H9 (cell line): ENCODE measurements at regions not wholly inside any gene's neighbourhood (a gene's known extent, or its start where the extent isn't known, plus 50 kb on each side); places are given as distances from the start of the nearest gene placed in this dataset.

Experiments
- DNase-seq: peaks from one replicate; pipeline ENCODE4 v3.0.0-alpha.2; 2017
- H2AFZ ChIP-seq: one replicate; pipeline ENCODE4 v1.6.1; 2013; ENCODE audit warnings: mild to moderate bottlenecking, low read length, control low read depth, moderate library complexity
- H2AK5ac ChIP-seq: 2 replicates; pipeline ENCODE4 v1.6.1; 2013; ENCODE audit warnings: low read length, control low read depth, mixed read lengths; ENCODE audit not compliant: insufficient read length
- H2BK120ac ChIP-seq: one replicate; pipeline ENCODE4 v1.6.1; 2013; ENCODE audit warnings: low read depth, mild to moderate bottlenecking, low read length, control low read depth, inconsistent platforms; ENCODE audit not compliant: poor library complexity, severe bottlenecking
- H2BK12ac ChIP-seq: 2 replicates; pipeline ENCODE4 v1.6.1; 2013; ENCODE audit warnings: low read length, control low read depth, mixed read lengths, low read depth; ENCODE audit not compliant: insufficient read length
- H2BK15ac ChIP-seq: 2 replicates; pipeline ENCODE4 v1.6.1; 2013; ENCODE audit warnings: low read depth, low read length, control low read depth
- H2BK20ac ChIP-seq: one replicate; pipeline ENCODE4 v1.6.1; 2013; ENCODE audit warnings: low read depth, mild to moderate bottlenecking, low read length, control low read depth, inconsistent platforms; ENCODE audit not compliant: poor library complexity, severe bottlenecking
- H2BK5ac ChIP-seq: 2 replicates; pipeline ENCODE4 v1.6.1; 2013; ENCODE audit warnings: low read length, control low read depth, mixed read lengths; ENCODE audit not compliant: insufficient read length
- H3K14ac ChIP-seq: 2 replicates; pipeline ENCODE4 v1.6.1; 2013; ENCODE audit warnings: low read length, control low read depth; ENCODE audit not compliant: insufficient read depth
- H3K18ac ChIP-seq: 2 replicates; pipeline ENCODE4 v1.6.1; 2013; ENCODE audit warnings: low read depth, mild to moderate bottlenecking, mixed read lengths, low read length, control low read depth; ENCODE audit not compliant: insufficient read length
- H3K23ac ChIP-seq: 2 replicates; pipeline ENCODE4 v1.6.1; 2013; ENCODE audit warnings: low read length, control low read depth, mixed read lengths, low read depth; ENCODE audit not compliant: insufficient read length
- H3K23me2 ChIP-seq: 2 replicates; pipeline ENCODE4 v1.6.1; 2013; ENCODE audit warnings: low read depth, mild to moderate bottlenecking, mixed read lengths, low read length, control low read depth; ENCODE audit not compliant: insufficient read length, poor library complexity, severe bottlenecking
- H3K27ac ChIP-seq: 2 replicates; pipeline ENCODE4 v1.5.1; 2013; ENCODE audit warnings: low read length, control low read depth, mixed read lengths, low read depth; ENCODE audit not compliant: insufficient read length
- H3K27me3 ChIP-seq: 2 replicates; pipeline ENCODE4 v1.6.1; 2013; ENCODE audit warnings: low read length, control low read depth, inconsistent platforms; ENCODE audit not compliant: insufficient read depth
- H3K4ac ChIP-seq: 2 replicates; pipeline ENCODE4 v1.6.1; 2013; ENCODE audit warnings: low read depth, mild to moderate bottlenecking, control low read depth, inconsistent platforms, low read length, moderate library complexity
- H3K4me1 ChIP-seq: 2 replicates; pipeline ENCODE4 v1.6.1; 2013; ENCODE audit warnings: low read length, control low read depth, inconsistent platforms; ENCODE audit not compliant: insufficient read depth
- H3K4me2 ChIP-seq: 2 replicates; pipeline ENCODE4 v1.6.1; 2013; ENCODE audit warnings: low read length, control low read depth, mixed read lengths; ENCODE audit not compliant: insufficient read length, insufficient read depth
- H3K56ac ChIP-seq: 2 replicates; pipeline ENCODE4 v1.6.1; 2013; ENCODE audit warnings: low read depth, mild to moderate bottlenecking, mixed read lengths, low read length, control low read depth; ENCODE audit not compliant: insufficient read length
- H3K79me1 ChIP-seq: 2 replicates; pipeline ENCODE4 v1.6.1; 2013; ENCODE audit warnings: low read depth, mild to moderate bottlenecking, moderate library complexity, low read length, control low read depth, inconsistent platforms; ENCODE audit not compliant: insufficient read depth, poor library complexity, severe bottlenecking
- H3K79me2 ChIP-seq: 2 replicates; pipeline ENCODE4 v1.6.1; 2013; ENCODE audit warnings: low read length, control low read depth, inconsistent platforms; ENCODE audit not compliant: insufficient read depth
- H3K9ac ChIP-seq: 2 replicates; pipeline ENCODE4 v1.6.1; 2013; ENCODE audit warnings: low read length, control low read depth, mixed read lengths; ENCODE audit not compliant: insufficient read length; ENCODE audit errors: extremely low read depth
- H3K9me3 ChIP-seq: one replicate; pipeline ENCODE4 v1.6.1; 2013; ENCODE audit warnings: low read depth, low read length, inconsistent platforms; ENCODE audit not compliant: control insufficient read depth
- H3T11ph ChIP-seq: one replicate; pipeline ENCODE4 v1.6.1; 2013; ENCODE audit warnings: mild to moderate bottlenecking, low read length, control low read depth, inconsistent platforms
- H4K20me1 ChIP-seq: one replicate; pipeline ENCODE4 v1.6.1; 2013; ENCODE audit not compliant: control insufficient read depth, insufficient read length, insufficient read depth
- H4K5ac ChIP-seq: 2 replicates; pipeline ENCODE4 v1.6.1; 2013; ENCODE audit warnings: low read depth, mild to moderate bottlenecking, mixed read lengths, low read length, control low read depth; ENCODE audit not compliant: insufficient read length
- H4K8ac ChIP-seq: replicated peaks from 2 replicates; pipeline ENCODE4 v1.6.1; 2013; ENCODE audit warnings: low read length, control low read depth, mixed read lengths, low read depth; ENCODE audit not compliant: insufficient read length
- H4K91ac ChIP-seq: 2 replicates; pipeline ENCODE4 v1.6.1; 2013; ENCODE audit warnings: low read depth, mild to moderate bottlenecking, moderate library complexity, mixed read lengths, low read length, control low read depth; ENCODE audit not compliant: insufficient read length
- H3K27ac Mint-ChIP-seq, 3 experiments: 2 replicates in 2 of 3; 3 replicates in 1 of 3; pipeline ENCODE4 v1.8.0; 2020 to 2021; ENCODE audit warnings: mixed read lengths in 3 of 3, mild to moderate bottlenecking in 1 of 3, moderate library complexity in 1 of 3
- H3K27me3 Mint-ChIP-seq: 2 replicates; pipeline ENCODE4 v1.8.0; 2021; ENCODE audit warnings: low read depth, mild to moderate bottlenecking, moderate library complexity, mixed read lengths
- H3K36me3 Mint-ChIP-seq, 3 experiments: 2 replicates in 2 of 3; 3 replicates in 1 of 3; pipeline ENCODE4 v1.8.0; 2020 to 2021; ENCODE audit warnings: low read depth in 3 of 3, mixed read lengths in 3 of 3; ENCODE audit not compliant: insufficient read depth in 1 of 3
- H3K4me1 Mint-ChIP-seq, 2 experiments: 2 replicates each; pipeline ENCODE4 v1.8.0; 2020; ENCODE audit warnings: mixed read lengths in 2 of 2
- H3K4me3 Mint-ChIP-seq, 2 experiments: 2 replicates in 1 of 2; 3 replicates in 1 of 2; pipeline ENCODE4 v1.8.0; 2020 to 2021; ENCODE audit warnings: mild to moderate bottlenecking in 2 of 2, mixed read lengths in 2 of 2, moderate library complexity in 1 of 2
- H3K9me3 Mint-ChIP-seq, 2 experiments: 2 replicates in 1 of 2; 3 replicates in 1 of 2; pipeline ENCODE4 v1.8.0; 2020; ENCODE audit warnings: mild to moderate bottlenecking in 2 of 2, mixed read lengths in 2 of 2, moderate library complexity in 1 of 2
- CTCF ChIP-seq: fragments of 200-600 bp; sonication (generic); conservative IDR thresholded peaks from 3 replicates; pipeline ENCODE4 v1.8.0; 2021; ENCODE audit warnings: antibody characterized with exemption, mild to moderate bottlenecking
- WGBS: extraction: QIAGEN DNeasy Blood & Tissue Kit; methylation state at CpG from one replicate; pipeline ENCODE4 v1.1.7; 2013; ENCODE audit warnings: missing lambda C conversion rate, low lambda C conversion rate, mixed read lengths; ENCODE audit not compliant: insufficient read length; ENCODE audit errors: extremely low coverage; 5-methylcytosine and 5-hydroxymethylcytosine counted together

- TF ChIP-seq CTCF, result no peak
- H3K4ac ChIP-seq, result no peak overlapping the region
- no peak overlapping the region for H3K56ac ChIP-seq
- Mint-ChIP-seq H3K36me3 (peaks cover 11 to 18% (median 15%) of the 10 kb centered on the region in 3 experiments), H3K4me3 (no peak overlapping the region), H3K4me1 (peaks cover 25 to 27% of the 10 kb centered on the region in 2 experiments), H3K9me3 (peaks cover 8 to 10% of the 10 kb centered on the region in 2 experiments), H3K27me3 (no peaks in the 10 kb centered on the region), H3K27ac (no peak overlapping the region; a peak in 1 of 7 replicates)
- H2BK120ac ChIP-seq, result no peak overlapping the region
- no peak overlapping the region for H3K14ac ChIP-seq
- no peaks in the 10 kb centered on the region for H3K27me3 ChIP-seq
- no peak overlapping the region for H4K8ac ChIP-seq
- H2BK15ac ChIP-seq, result no peak overlapping the region
- H2BK20ac ChIP-seq, result no peak overlapping the region
- H4K91ac ChIP-seq, result no peak overlapping the region
- DNase-seq, result no peak
- H2AK5ac ChIP-seq, result no peak overlapping the region
- H3K79me2 ChIP-seq, result no peaks in the 10 kb centered on the region
- H3K79me1 ChIP-seq, result no peaks in the 10 kb centered on the region
- no peak overlapping the region for H3K23ac ChIP-seq
- no peak overlapping the region for H3K18ac ChIP-seq
- WGBS, result no CpG with 5 or more reads among the region's 1 CpG
- no peak overlapping the region for H2BK12ac ChIP-seq
- no peaks in the 10 kb centered on the region for H3K23me2 ChIP-seq
- no peak overlapping the region for H3K9ac ChIP-seq
- H3K9me3 ChIP-seq, result no peaks in the 10 kb centered on the region
- no peak overlapping the region for H4K5ac ChIP-seq
- H3K4me1 ChIP-seq, result peaks cover 6% of the 10 kb centered on the region; the same call in 1 of the 2 replicates
- H2AFZ ChIP-seq, result no peak overlapping the region
- no peak overlapping the region for H2BK5ac ChIP-seq
- no peak overlapping the region for H3K4me2 ChIP-seq
- H3T11ph ChIP-seq, result no peak overlapping the region
- H3K27ac ChIP-seq, result no peak overlapping the region
- no peaks in the 10 kb centered on the region for H4K20me1 ChIP-seq
These were observed 281.4 kb upstream of the MKLN1 start for GRCh38 chr7:131046246-131046645.
